ENCODE measurements at regions not wholly inside any gene's neighbourhood (a gene's known extent, or its start where the extent isn't known, plus 50 kb on each side); places are given as distances from the start of the nearest gene placed in this dataset.

DNA sequence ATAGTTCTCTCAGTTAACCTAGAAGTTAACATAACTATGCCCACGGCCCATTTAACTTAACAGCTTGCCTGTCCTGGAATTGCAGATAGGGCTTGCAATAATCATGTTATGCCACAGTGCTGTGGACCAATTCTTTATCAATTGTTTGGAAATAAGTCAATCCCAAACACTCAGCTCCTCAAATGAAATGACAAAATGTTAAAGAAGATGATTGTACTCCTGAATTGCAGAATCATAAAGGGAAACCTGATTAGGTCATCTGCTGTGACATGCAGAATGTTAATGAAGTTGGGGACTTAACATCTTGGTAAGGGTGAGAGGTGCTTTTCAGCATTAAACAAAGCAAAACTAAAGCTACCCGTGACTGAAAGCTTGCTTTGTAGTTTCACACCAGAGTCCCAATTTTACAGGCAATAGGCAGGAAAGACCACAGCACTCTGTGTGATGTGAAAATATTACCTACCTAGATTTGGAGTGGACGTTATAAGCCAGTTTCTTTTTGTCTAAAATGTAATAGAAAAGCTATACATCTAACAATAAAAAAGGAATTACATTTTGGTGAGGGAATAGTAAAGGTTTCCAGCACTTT, 364.0 kb downstream of the GPD2 start:
- no peak overlapping the region for H3K4me3 ChIP-seq (ENCODE audit: low read depth, low read length)
- TF ChIP-seq, protein P1, sequence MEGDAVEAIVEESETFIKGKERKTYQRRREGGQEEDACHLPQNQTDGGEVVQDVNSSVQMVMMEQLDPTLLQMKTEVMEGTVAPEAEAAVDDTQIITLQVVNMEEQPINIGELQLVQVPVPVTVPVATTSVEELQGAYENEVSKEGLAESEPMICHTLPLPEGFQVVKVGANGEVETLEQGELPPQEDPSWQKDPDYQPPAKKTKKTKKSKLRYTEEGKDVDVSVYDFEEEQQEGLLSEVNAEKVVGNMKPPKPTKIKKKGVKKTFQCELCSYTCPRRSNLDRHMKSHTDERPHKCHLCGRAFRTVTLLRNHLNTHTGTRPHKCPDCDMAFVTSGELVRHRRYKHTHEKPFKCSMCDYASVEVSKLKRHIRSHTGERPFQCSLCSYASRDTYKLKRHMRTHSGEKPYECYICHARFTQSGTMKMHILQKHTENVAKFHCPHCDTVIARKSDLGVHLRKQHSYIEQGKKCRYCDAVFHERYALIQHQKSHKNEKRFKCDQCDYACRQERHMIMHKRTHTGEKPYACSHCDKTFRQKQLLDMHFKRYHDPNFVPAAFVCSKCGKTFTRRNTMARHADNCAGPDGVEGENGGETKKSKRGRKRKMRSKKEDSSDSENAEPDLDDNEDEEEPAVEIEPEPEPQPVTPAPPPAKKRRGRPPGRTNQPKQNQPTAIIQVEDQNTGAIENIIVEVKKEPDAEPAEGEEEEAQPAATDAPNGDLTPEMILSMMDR (conservative IDR thresholded peaks at IDR 0.05; ENCODE audit: low read depth, low read length): no peak
- no peak for DNase-seq (ENCODE audit: low read depth)

DNA sequence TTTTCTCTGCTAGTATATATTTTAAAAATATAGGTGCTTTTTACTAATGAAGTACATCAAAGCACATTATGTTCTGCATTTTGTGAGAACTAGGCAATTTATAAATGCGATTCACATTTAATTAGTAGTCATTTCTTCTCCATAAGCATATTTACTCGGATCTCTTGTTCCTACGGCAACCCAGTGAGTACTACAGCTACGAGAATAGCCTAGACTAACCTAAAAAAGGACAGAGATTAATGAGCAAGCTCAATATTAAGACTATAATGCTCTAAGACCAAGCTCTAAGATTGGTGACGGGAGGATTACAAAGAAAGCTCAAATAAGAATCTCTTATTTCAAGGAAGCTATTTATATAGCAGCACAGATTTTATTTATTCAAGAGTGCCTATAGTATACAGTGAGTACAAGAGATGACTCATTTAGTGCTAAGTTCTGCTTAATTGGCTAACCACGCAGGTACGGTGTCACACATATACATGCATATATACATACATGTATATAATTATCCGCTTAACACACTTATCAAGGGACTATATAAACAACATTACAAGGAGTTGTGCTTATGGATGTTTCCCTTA, 364.7 kb downstream of the GPD2 start:
- TF ChIP-seq, protein P1 (conservative IDR thresholded peaks at IDR 0.05; ENCODE audit: low read depth, low read length): no peak
- DNase-seq (ENCODE audit: low read depth): peak; percentile 1
- no peak overlapping the region for H3K4me3 ChIP-seq (ENCODE audit: low read depth, low read length)

DNA sequence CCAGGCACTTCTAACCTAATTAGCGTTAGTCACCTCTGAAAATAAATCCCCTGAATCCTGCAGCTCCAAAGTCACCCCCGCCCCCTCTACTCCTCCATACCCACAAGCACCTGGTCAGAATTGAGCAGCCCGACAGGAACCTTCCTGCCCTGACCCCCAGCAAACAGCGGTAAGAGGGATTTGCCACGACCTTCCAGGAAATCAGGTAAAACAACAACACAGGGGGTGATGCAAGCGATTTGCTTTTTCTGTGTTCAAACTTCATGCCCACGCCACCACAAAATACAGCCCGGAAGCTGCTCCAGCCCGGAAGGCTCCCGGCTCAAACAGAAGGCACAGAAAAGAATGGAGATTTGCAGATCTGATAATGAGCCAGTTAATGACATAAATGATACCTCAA, 367.1 kb downstream of the GPD2 start:
- TF ChIP-seq, protein P1 (conservative IDR thresholded peaks at IDR 0.05; ENCODE audit: low read depth, low read length): no peak
- no peak overlapping the region for H3K4me3 ChIP-seq (ENCODE audit: low read depth, low read length)
- DNase-seq (ENCODE audit: low read depth): no peak

DNA sequence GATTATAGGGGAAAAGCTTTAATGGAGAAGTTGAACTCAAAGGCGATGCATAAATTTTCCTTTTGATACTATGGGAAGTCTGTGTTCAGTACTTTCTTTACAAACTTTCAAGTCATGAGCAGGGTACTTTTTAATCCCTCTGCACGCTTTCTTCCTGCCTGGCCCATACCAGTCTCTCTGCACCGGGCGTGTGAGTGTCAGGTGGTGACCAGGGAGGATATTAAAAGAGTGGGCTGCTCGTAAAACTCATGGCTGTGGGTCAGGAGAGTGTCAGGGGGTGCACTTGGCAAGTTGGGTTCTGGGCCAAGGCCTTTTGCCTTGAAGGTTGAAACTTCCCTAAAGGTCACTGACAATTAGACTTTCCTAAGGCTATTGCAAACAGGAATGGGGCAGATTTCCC, 367.8 kb downstream of the GPD2 start:
- H3K4me3 ChIP-seq (ENCODE audit: low read depth, low read length): no peak overlapping the region
- no peak for DNase-seq (ENCODE audit: low read depth)
- TF ChIP-seq, protein P1 (conservative IDR thresholded peaks at IDR 0.05; ENCODE audit: low read depth, low read length): no peak

DNA sequence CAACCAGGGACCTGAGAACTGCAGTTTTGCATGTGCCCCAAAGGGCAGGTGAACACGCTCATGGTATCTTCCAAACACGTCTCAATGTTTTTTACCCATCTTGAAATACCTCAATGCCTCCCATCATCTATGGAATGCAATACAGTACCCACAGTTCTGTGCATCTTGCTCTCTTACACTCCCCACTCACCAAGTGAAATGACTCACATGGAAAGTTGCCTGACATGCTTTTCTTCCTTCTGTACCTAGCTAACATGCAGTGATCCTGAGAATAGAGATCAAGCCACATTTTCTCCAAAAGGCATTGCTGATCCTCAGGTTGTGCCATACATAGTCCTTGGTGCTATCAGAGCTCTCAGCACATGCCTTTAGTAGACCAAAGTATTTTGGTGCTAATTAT, 373.9 kb downstream of the GPD2 start:
- DNase-seq (ENCODE audit: low read depth): no peak
- H3K4me3 ChIP-seq (ENCODE audit: low read depth, low read length): no peak overlapping the region
- TF ChIP-seq, protein P1 (conservative IDR thresholded peaks at IDR 0.05; ENCODE audit: low read depth, low read length): no peak

DNA sequence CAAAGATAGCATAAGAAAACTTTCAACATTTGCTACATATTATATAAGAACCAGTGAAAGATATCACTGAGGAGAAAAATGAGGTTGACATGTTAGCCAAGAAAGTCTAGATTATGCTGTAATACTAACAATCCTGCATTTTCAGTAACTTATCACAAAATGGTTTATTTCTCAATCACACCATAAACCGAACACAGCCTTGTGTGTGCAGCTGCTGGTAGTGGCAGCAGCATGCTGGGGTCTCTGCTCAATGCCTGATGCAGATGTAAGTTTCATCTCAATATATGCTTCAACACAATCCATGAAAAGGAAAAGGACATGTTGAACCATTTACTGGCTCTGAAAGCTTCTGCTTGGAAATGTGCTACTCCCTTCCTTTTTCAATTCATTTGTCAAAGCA, 376.3 kb downstream of the GPD2 start:
- no peak for DNase-seq (ENCODE audit: low read depth)
- H3K4me3 ChIP-seq (ENCODE audit: low read depth, low read length): no peak overlapping the region
- TF ChIP-seq, protein P1 (conservative IDR thresholded peaks at IDR 0.05; ENCODE audit: low read depth, low read length): no peak

DNA sequence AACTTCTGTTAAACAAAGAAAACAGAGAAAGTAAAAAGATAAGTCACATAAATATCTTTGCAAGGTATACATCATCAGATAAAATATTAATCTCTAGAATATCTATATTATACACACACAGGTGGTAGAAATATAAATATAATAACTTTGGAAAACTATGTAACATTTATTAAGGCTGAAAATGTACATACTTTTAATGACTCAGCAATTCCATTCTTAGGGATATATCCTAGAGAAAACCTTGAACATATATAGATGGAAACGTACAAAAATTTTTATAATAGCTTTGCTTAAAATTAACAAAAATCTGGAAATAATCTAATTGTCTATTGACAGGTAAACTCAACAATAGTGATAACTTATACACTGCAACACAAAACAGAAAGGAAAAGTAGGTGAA, 381.3 kb downstream of the GPD2 start:
- H3K4me3 ChIP-seq (ENCODE audit: low read depth, low read length): no peak overlapping the region
- TF ChIP-seq, protein P1 (conservative IDR thresholded peaks at IDR 0.05; ENCODE audit: low read depth, low read length): no peak
- no peak for DNase-seq (ENCODE audit: low read depth)
